ENCODE measurements at regions not wholly inside any gene's neighbourhood (a gene's known extent, or its start where the extent isn't known, plus 50 kb on each side); places are given as distances from the start of the nearest gene placed in this dataset.
"Not testable (repeated sequence)": the region's sequence is repeated elsewhere in the genome, so short reads cannot be mapped to it uniquely, and the experiment has no call there.

DNA sequence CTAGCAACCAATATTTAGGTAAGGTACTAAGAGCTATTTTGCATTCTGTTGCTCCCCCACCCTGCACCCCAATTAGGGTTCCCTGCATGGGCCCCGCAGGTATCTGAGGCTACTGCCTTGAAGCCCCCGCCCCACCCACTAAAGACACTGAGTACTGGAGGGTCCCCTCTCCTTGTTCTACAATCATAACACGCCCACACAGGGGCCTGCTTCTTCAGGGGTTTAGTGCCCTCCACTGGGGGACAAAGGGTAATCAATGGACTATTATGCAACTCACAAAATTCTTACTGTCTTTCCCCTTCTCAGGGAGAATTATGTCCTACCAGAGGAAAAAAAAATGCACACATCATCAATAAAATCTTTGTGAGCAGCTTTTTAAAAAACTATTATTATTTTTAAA lies 113.1 kb downstream of the ATP6V0E2 start:
- H2BK12ac ChIP-seq (ENCODE audit: low read depth, low read length); H4K91ac ChIP-seq (replicated peaks; ENCODE audit: insufficient read length, low read length); H3K36me3 ChIP-seq (ENCODE audit: control insufficient read depth in 2 of 4, insufficient read depth in 4 of 4, low read length in 3 of 4); H3K79me1 ChIP-seq (ENCODE audit: low read depth, low read length); H4K8ac ChIP-seq (ENCODE audit: extremely low read depth, insufficient read depth, low read length); H3K4me2 ChIP-seq (ENCODE audit: insufficient read depth in 1 of 2, low read depth in 2 of 2, low read length in 2 of 2); H2BK15ac ChIP-seq (ENCODE audit: low read length); H3K23me2 ChIP-seq (ENCODE audit: low read depth, low read length); DNase-seq (ENCODE audit: low read depth in 1 of 2, low spot score in 2 of 2); H3K79me2 ChIP-seq (ENCODE audit: control insufficient read depth in 1 of 2, insufficient read depth in 2 of 2, low read length in 2 of 2); H2AK5ac ChIP-seq (ENCODE audit: low read depth, low read length); FAIRE-seq; H4K20me1 ChIP-seq (replicated peaks in 1 of 2; ENCODE audit: control insufficient read depth in 1 of 2, insufficient read depth in 2 of 2, low read length in 2 of 2); H3K9ac ChIP-seq (replicated peaks in 1 of 4; ENCODE audit: extremely low read depth in 1 of 4, low read depth in 3 of 4, low read length in 3 of 4); H3K27me3 ChIP-seq (replicated peaks in 1 of 4; ENCODE audit: control insufficient read depth in 3 of 4, extremely low read depth in 1 of 4, insufficient read depth in 3 of 4, low read length in 3 of 4); CTCF ChIA-PET (ENCODE audit: partially characterized antibody); H2BK5ac ChIP-seq (ENCODE audit: low read depth, low read length); H3K27ac ChIP-seq (ENCODE audit: low read depth, low read length); H3K56ac ChIP-seq (replicated peaks; ENCODE audit: insufficient read length, low read depth, low read length); H2BK20ac ChIP-seq (ENCODE audit: low read length); H3K23ac ChIP-seq (ENCODE audit: insufficient read length); POLR2A ChIA-PET (ENCODE audit: partially characterized antibody); H4K5ac ChIP-seq (ENCODE audit: insufficient read length, low read depth, low read length); H3K4me3 ChIP-seq (ENCODE audit: extremely low read depth in 1 of 4, insufficient read depth in 2 of 4, low read depth in 3 of 4, low read length in 4 of 4); H3K4me1 ChIP-seq (replicated peaks in 1 of 4; ENCODE audit: control insufficient read depth in 3 of 4, insufficient read depth in 4 of 4, low read length in 3 of 4); H3K14ac ChIP-seq (ENCODE audit: insufficient read length); H3K18ac ChIP-seq (ENCODE audit: extremely low read depth, low read length); H2AFZ ChIP-seq (ENCODE audit: low read length); H2BK120ac ChIP-seq (replicated peaks; ENCODE audit: low read depth, low read length); H3K9me3 ChIP-seq (ENCODE audit: insufficient read depth in 2 of 2, low read depth in 1 of 2, low read length in 1 of 2); H3K4ac ChIP-seq (replicated peaks; ENCODE audit: insufficient read length, low read depth, low read length): not testable (repeated sequence)
- WGBS, 2 experiments (ENCODE audit: extremely low coverage in 1 of 2, insufficient coverage in 1 of 2, insufficient read length in 1 of 2, insufficient replicate concordance in 2 of 2, low coverage in 1 of 2, low lambda C conversion rate in 2 of 2, missing lambda C conversion rate in 1 of 2), result no CpG with 5 or more reads among the region's 3 CpGs

DNA sequence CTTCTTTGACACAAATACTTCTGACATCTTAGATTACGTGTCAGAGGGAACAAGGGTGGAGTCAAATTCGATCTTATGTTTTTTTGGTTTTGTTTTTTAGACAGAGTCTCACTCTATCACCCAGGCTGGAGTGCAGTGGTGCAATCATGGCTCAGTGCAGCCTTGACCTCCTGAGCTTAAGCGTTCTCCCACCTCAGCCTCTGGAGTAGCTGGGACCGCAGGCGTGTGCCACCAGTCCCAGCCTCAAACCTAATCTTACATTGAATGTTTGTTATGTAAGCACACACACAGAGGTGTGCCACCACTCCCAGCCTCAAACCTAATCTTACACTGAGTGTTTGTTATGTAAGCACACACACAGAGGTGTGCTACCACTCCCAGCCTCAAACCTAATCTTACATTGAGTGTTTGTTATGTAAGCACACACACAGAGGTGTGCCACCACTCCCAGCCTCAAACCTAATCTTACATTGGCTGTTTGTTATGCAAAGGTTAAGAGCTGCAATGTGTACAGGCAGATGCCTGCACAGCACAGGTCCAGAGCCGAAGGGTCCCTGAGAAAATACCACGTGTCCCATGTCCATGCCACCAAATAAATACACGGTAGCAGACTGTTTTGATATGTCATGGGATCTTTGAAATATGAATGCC lies 118.0 kb downstream of the ATP6V0E2 start:
- H2BK120ac ChIP-seq (replicated peaks; ENCODE audit: low read depth, low read length); H3K79me1 ChIP-seq (ENCODE audit: low read depth, low read length); H2BK15ac ChIP-seq (ENCODE audit: low read length); H3K36me3 ChIP-seq (ENCODE audit: control insufficient read depth in 2 of 4, insufficient read depth in 4 of 4, low read length in 3 of 4); H4K8ac ChIP-seq (ENCODE audit: extremely low read depth, insufficient read depth, low read length); H2BK12ac ChIP-seq (ENCODE audit: low read depth, low read length); H3K4me3 ChIP-seq (ENCODE audit: extremely low read depth in 1 of 4, insufficient read depth in 2 of 4, low read depth in 3 of 4, low read length in 4 of 4); FAIRE-seq; H3K9me3 ChIP-seq (ENCODE audit: insufficient read depth in 2 of 2, low read depth in 1 of 2, low read length in 1 of 2); H3K79me2 ChIP-seq (ENCODE audit: control insufficient read depth in 1 of 2, insufficient read depth in 2 of 2, low read length in 2 of 2); H3K18ac ChIP-seq (ENCODE audit: extremely low read depth, low read length); H3K23ac ChIP-seq (ENCODE audit: insufficient read length); H4K5ac ChIP-seq (ENCODE audit: insufficient read length, low read depth, low read length); CTCF ChIA-PET (ENCODE audit: partially characterized antibody); H2AFZ ChIP-seq (ENCODE audit: low read length); H2BK5ac ChIP-seq (ENCODE audit: low read depth, low read length); H2BK20ac ChIP-seq (ENCODE audit: low read length); H3K27me3 ChIP-seq (replicated peaks in 1 of 4; ENCODE audit: control insufficient read depth in 3 of 4, extremely low read depth in 1 of 4, insufficient read depth in 3 of 4, low read length in 3 of 4); H3K23me2 ChIP-seq (ENCODE audit: low read depth, low read length); H3K14ac ChIP-seq (ENCODE audit: insufficient read length); DNase-seq (ENCODE audit: low read depth in 1 of 2, low spot score in 2 of 2); POLR2A ChIA-PET (ENCODE audit: partially characterized antibody); H2AK5ac ChIP-seq (ENCODE audit: low read depth, low read length); H3K9ac ChIP-seq (replicated peaks in 1 of 4; ENCODE audit: extremely low read depth in 1 of 4, low read depth in 3 of 4, low read length in 3 of 4); H3K4me1 ChIP-seq (replicated peaks in 1 of 4; ENCODE audit: control insufficient read depth in 3 of 4, insufficient read depth in 4 of 4, low read length in 3 of 4); H3K27ac ChIP-seq (ENCODE audit: low read depth, low read length); H3K56ac ChIP-seq (replicated peaks; ENCODE audit: insufficient read length, low read depth, low read length); H3K4me2 ChIP-seq (ENCODE audit: insufficient read depth in 1 of 2, low read depth in 2 of 2, low read length in 2 of 2); H4K91ac ChIP-seq (replicated peaks; ENCODE audit: insufficient read length, low read length); H3K4ac ChIP-seq (replicated peaks; ENCODE audit: insufficient read length, low read depth, low read length); H4K20me1 ChIP-seq (replicated peaks in 1 of 2; ENCODE audit: control insufficient read depth in 1 of 2, insufficient read depth in 2 of 2, low read length in 2 of 2): not testable (repeated sequence)
- WGBS, 2 experiments (ENCODE audit: extremely low coverage in 1 of 2, insufficient coverage in 1 of 2, insufficient read length in 1 of 2, insufficient replicate concordance in 2 of 2, low coverage in 1 of 2, low lambda C conversion rate in 2 of 2, missing lambda C conversion rate in 1 of 2), result 91% methylated on average over 8 of the region's 8 CpGs; no CpG with 5 or more reads in 1 of the 2 experiments
